ENCODE measurements at regions not wholly inside any gene's neighbourhood (a gene's known extent, or its start where the extent isn't known, plus 50 kb on each side); places are given as distances from the start of the nearest gene placed in this dataset.

DNA sequence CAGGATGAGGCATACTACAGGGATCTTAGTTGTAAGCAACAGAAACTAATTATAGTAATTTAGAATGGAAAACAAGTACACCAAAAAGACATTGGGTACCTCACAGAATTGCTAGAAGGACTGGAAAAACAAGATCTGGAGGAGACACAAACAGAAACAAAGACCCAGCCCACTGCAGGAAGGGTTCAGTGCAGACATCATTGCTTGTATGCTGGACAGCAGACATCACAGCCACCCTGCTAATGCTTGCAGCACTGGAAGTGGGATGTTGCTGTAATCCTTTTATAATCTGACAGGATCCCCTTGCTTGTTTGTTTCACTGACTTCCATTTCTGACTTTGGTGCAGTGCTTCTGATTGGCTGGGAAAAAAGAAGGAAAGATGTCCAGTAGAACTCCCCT, 111.4 kb upstream of the ZNF678 start:
- H2BK5ac ChIP-seq (ENCODE audit: insufficient read length, low read length): no peak overlapping the region
- H3K14ac ChIP-seq (ENCODE audit: insufficient read depth, low read length): no peak overlapping the region
- no peak for TF ChIP-seq CTCF (conservative IDR thresholded peaks at IDR 0.05)
- 0 out of 5 replicates have a peak, but pooled peaks cover 0 to 2% of the 10 kb centered on the region in 2 experiments for H3K9me3 Mint-ChIP-seq
- no peak overlapping the region for H3K9ac ChIP-seq (ENCODE audit: extremely low read depth, insufficient read length, low read length)
- H3K4me2 ChIP-seq (ENCODE audit: insufficient read depth, insufficient read length, low read length): no peak overlapping the region
- no peaks in the 10 kb centered on the region for H3K4me1 ChIP-seq (ENCODE audit: insufficient read depth, low read length)
- no peak overlapping the region for H2BK20ac ChIP-seq (ENCODE audit: low read depth, low read length, poor library complexity, severe bottlenecking)
- H4K20me1 ChIP-seq (ENCODE audit: control insufficient read depth, insufficient read depth, insufficient read length): no peaks in the 10 kb centered on the region
- no peak overlapping the region for H3K56ac ChIP-seq (ENCODE audit: insufficient read length, low read depth, low read length)
- H3K4me3 Mint-ChIP-seq: no peak overlapping the region
- no peak overlapping the region for H3K18ac ChIP-seq (ENCODE audit: insufficient read length, low read depth, low read length)
- H3K79me1 ChIP-seq (ENCODE audit: insufficient read depth, low read depth, low read length, poor library complexity, severe bottlenecking): no peaks in the 10 kb centered on the region
- H3T11ph ChIP-seq (ENCODE audit: low read length): no peak overlapping the region
- H3K9me3 ChIP-seq (ENCODE audit: control insufficient read depth, low read depth, low read length): no peaks in the 10 kb centered on the region
- H3K27ac Mint-ChIP-seq: no peak overlapping the region
- no peaks in the 10 kb centered on the region for H3K36me3 Mint-ChIP-seq (ENCODE audit: insufficient read depth in 1 of 3, low read depth in 3 of 3)
- no peak overlapping the region for H2AK5ac ChIP-seq (ENCODE audit: insufficient read length, low read length)
- H2BK12ac ChIP-seq (ENCODE audit: insufficient read length, low read depth, low read length): no peak overlapping the region
- no peak overlapping the region for H3K4ac ChIP-seq (ENCODE audit: low read depth, low read length)
- peaks cover 2 to 4% of the 10 kb centered on the region in 2 experiments; a peak in 2 of 4 replicates for H3K4me1 Mint-ChIP-seq
- DNase-seq: no peak
- H4K5ac ChIP-seq (ENCODE audit: insufficient read length, low read depth, low read length): no peak overlapping the region
- peaks cover 14% of the 10 kb centered on the region for H3K27me3 Mint-ChIP-seq (ENCODE audit: low read depth)
- H3K79me2 ChIP-seq (ENCODE audit: insufficient read depth, low read length): no peaks in the 10 kb centered on the region
- H3K27ac ChIP-seq (ENCODE audit: insufficient read length, low read depth, low read length): no peak overlapping the region
- H2BK120ac ChIP-seq (ENCODE audit: low read depth, low read length, poor library complexity, severe bottlenecking): no peak overlapping the region
- no peak overlapping the region for H4K8ac ChIP-seq (replicated peaks; ENCODE audit: insufficient read length, low read depth, low read length)
- no peaks in the 10 kb centered on the region; the same call in 1 of the 2 replicates for H3K27me3 ChIP-seq (ENCODE audit: insufficient read depth, low read length)
- no peaks in the 10 kb centered on the region for H3K23me2 ChIP-seq (ENCODE audit: insufficient read length, low read depth, low read length, poor library complexity, severe bottlenecking)
- H2BK15ac ChIP-seq (ENCODE audit: low read depth, low read length): no peak overlapping the region
- no peak overlapping the region for H3K23ac ChIP-seq (ENCODE audit: insufficient read length, low read depth, low read length)
- H4K91ac ChIP-seq (ENCODE audit: insufficient read length, low read depth, low read length): no peak overlapping the region
- H2AFZ ChIP-seq (ENCODE audit: low read length): no peak overlapping the region
